ENCODE measurements at regions not wholly inside any gene's neighbourhood (a gene's known extent, or its start where the extent isn't known, plus 50 kb on each side); places are given as distances from the start of the nearest gene placed in this dataset.
A peak's percentile ranks its signal among the peaks of the same experiment; 100 is the strongest.

DNA sequence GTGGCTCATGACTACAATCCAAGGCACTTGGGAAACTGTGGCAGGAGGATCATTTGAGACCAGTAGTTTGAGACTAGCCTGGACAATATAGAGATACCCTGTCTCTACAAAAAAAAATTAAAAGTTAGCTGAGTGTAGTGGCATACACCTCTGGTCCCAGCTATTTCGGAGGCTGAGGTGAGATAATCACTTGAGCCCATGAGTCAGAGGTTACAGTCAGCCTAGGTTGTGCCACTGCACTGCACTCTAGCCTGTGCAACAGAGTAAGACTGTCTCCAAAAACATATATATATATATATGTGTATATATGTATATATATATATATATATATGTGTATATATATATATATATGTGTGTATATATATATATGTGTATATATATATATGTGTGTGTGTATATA lies 890.8 kb downstream of the NLGN4Y start:
- no peak for DNase-seq

- DNase-seq = no peak
These were observed 894.3 kb downstream of the NLGN4Y start for GRCh38 chrY:15418613-15419012.

GRCh38 chrY:15424665-15425132 lies 900.4 kb downstream of the NLGN4Y start:
- peak; percentile 10 for DNase-seq

GRCh38 chrY:15440021-15440695 lies 915.8 kb downstream of the NLGN4Y start:
- no peak for DNase-seq

DNA sequence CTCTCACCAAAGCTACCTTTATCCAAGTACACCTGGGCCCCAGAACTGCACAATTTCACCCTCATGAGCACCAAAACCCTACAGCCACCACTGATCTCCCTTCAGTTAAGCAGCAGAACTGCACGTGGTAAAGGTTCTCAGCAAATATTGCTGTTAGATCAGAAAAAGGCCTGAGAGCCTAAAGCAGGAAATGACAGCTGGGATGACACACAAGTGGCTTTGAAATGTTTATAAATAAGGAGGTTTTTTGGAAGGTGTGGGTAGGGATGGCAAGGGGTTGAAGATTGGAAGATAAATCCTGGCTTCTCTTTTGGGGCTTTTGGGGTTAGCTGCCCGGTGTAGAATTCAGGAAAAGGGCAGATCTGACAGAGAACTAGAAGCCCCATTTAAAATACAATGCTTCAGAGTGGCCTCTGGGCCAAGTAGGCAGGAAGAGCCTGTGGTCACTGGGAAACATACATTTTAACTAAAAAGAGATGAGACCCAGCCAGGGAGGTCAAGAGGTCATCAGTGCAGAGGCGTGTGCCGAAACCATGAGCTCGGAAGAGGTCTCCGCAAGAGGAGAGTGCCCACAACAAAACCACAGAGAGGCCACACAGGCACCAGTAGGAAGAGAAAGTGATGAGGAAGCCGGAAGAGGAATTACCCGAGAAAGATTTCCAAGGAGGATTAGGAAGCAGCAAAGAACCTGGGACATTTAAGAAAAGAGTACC lies 916.5 kb downstream of the NLGN4Y start:
- DNase-seq = no peak

DNA sequence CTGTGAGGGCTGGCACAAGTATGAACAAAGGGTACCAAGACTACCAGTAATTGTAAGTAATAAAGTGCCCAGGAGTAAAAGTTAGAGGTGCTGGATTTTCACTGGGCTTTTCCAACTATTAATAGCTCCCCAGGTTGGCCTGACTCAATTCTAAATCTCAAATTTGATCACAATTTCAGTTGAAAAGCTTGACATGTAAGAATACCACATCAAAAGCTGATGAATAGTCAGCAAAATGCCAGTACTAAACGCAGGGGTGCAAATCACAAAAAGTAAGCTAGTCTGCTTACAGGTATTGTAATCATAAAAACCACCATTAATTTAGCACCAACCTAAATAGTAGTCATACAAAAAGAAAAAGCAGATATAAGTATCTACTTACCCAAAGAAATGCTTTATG lies 917.5 kb downstream of the NLGN4Y start:
- DNase-seq = no peak

- no peak for DNase-seq
These were observed 921.5 kb downstream of the NLGN4Y start for GRCh38 chrY:15445871-15446270.

DNA sequence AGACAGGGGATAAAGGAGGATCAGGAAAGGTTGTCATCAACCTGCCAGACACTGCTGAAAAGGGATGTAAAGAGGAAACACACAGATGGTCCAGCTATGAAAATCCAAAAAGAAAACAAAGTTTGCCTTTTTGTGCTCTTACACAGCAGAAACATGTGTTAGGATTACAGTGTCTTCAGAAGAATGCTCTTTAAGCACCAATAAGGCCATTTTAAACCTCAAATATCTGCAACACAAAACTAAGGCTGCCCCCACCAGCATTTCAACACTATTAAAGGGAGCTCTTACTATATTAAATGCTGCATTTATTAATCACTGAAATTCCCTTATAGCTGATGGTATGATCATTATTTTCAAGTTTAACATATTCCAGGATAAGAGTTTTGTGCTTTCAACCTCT lies 922.5 kb downstream of the NLGN4Y start:
- no peak for DNase-seq

DNA sequence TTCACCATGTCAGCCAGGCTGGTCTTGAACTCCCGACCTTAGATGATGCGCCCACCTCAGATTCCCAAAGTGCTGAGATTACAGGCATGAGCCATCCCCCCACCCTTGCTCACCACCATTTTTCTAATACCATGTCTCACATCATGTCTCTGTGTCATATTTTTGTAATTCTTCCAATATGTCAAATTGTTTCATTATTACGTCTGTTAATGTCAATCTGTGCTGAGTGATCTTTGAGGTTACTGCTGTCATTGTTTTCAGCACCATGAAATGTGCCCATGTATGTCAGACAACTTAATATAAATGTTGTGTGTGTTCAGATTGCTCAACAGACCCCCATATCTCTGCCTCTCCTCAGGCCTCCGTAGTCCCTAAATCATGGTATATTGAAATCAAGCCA lies 923.6 kb downstream of the NLGN4Y start:
- DNase-seq = no peak

- no peak for DNase-seq
These were observed 931.0 kb downstream of the NLGN4Y start for GRCh38 chrY:15455133-15455937.

- peak; percentile 76 for DNase-seq
These were observed 931.7 kb downstream of the NLGN4Y start for GRCh38 chrY:15455980-15456469.

GRCh38 chrY:15456491-15456890 lies 932.2 kb downstream of the NLGN4Y start:
- DNase-seq = peak; percentile 5

DNA sequence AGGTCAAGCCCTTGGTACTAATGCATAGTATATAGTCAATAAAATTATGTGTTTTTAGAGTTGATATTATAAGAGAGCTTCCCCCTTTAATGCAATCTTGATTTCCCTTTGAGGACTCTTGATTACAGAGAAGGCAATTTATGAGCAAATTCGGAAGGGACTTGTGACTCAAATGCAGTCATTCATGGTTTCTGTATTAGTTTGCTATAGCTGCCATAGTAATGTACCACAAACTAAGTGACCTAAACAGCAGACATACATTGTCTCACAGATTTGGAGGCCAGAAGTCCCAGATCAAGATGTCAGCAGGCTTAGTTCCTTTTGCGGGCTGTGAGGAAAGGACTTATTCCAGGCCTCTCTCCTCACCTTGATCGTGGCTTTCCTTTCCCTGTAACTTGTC lies 933.4 kb downstream of the NLGN4Y start:
- no peak for DNase-seq

- DNase-seq = no peak
These were observed 934.1 kb downstream of the NLGN4Y start for GRCh38 chrY:15458426-15458825.

- no peak for DNase-seq
These were observed 941.6 kb downstream of the NLGN4Y start for GRCh38 chrY:15465880-15466279.

DNA sequence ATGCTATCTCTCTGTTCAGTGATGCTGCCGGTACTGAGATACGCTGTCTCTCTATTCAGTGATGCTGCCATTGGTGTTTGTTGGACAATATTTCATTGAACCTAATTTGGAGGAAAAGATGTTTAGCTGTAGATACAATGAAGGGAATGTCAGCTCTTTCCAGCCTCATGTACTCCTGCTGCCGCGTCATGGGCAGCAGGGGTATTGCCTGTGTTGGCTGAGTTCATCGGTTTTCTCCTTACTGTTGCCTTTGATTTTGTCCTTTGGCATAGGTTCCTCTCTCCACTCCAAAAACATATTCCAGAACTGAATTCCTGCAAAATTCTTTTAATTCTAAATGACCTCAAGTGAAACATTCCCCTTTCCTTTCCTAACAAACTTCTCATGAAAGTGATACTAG lies 942.6 kb downstream of the NLGN4Y start:
- DNase-seq = no peak

- no peak for DNase-seq
These were observed 943.8 kb downstream of the NLGN4Y start for GRCh38 chrY:15468091-15468490.

- DNase-seq = no peak
These were observed 947.0 kb downstream of the NLGN4Y start for GRCh38 chrY:15471371-15471770.

- no peak for DNase-seq
These were observed 954.1 kb downstream of the NLGN4Y start for GRCh38 chrY:15478348-15478963.

DNA sequence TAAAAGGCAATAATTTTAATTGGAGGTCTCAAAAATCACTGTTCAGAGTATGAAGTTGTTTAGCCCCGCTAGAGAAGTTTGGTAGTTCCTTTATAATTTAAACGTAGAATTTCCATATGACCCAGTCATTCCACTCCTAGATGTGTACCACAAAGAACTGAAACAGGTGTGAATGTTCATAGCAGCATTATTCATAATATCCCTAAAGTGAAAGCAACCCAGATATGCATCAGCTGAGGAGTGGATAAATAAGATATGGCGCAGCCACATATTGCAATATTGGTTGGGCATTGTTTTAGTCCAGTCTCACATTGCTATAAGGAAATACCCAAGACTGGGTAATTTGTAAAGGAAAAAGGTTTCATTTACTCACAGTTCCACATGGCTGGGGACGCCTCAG lies 976.2 kb downstream of the NLGN4Y start:
- no peak for DNase-seq

DNA sequence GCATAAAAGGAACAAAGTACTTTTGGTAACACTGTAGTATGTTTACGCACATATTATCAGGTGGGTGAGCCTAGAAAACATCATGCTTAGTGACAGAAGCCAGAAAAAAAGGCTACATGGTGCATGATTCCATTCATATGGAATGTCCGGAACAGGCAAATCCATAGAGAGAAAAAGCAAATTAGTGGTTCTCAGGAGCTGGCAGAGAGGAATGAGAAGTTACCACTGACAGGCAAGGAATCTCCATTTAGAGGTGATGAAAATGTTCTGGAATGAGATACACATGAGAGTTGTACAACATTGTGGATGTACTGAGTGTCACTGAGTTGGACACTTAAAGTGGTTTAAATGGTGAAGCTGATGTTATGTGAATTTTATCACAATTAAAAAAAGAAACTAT lies 976.9 kb downstream of the NLGN4Y start:
- DNase-seq = no peak

GRCh38 chrY:15510288-15510687 lies 986.0 kb downstream of the NLGN4Y start:
- no peak for DNase-seq

- no peak for DNase-seq
These were observed 986.8 kb downstream of the NLGN4Y start for GRCh38 chrY:15510984-15511650.
